ENCODE measurements at regions not wholly inside any gene's neighbourhood (a gene's known extent, or its start where the extent isn't known, plus 50 kb on each side); places are given as distances from the start of the nearest gene placed in this dataset.

DNA sequence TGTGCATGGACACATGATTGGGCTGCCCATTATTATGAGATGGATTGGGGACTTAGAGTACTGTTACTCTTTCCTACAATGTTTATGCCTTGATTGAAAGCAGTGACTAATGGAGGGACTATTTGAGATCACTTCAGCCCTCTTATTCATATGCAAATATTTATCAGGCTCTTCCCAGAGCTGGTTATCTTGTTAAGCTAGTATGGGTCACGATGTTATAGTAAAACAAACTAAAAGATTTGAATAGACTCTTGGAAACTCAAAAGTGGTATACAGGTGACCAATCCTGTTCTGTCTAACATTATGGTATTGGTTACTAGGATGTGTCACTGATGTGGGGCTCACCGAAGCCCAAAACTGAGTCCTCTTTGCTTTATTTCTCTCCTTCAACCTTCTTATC is 306.2 kb upstream of the CASK start:
- no peak for TF ChIP-seq EZH2phosphoT487 (conservative IDR thresholded peaks at IDR 0.05; ENCODE audit: low read length)
- TF ChIP-seq, protein P1, sequence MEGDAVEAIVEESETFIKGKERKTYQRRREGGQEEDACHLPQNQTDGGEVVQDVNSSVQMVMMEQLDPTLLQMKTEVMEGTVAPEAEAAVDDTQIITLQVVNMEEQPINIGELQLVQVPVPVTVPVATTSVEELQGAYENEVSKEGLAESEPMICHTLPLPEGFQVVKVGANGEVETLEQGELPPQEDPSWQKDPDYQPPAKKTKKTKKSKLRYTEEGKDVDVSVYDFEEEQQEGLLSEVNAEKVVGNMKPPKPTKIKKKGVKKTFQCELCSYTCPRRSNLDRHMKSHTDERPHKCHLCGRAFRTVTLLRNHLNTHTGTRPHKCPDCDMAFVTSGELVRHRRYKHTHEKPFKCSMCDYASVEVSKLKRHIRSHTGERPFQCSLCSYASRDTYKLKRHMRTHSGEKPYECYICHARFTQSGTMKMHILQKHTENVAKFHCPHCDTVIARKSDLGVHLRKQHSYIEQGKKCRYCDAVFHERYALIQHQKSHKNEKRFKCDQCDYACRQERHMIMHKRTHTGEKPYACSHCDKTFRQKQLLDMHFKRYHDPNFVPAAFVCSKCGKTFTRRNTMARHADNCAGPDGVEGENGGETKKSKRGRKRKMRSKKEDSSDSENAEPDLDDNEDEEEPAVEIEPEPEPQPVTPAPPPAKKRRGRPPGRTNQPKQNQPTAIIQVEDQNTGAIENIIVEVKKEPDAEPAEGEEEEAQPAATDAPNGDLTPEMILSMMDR (IDR thresholded peaks at IDR 0.05; ENCODE audit: insufficient read depth, low read length, poor library complexity, severe bottlenecking): no peak
- Histone ChIP-seq H3K4me2 (ENCODE audit: low read depth, low read length, poor library complexity, severe bottlenecking) (no peak overlapping the region), H3K4me3 (ENCODE audit: insufficient read depth, low read length, poor library complexity, severe bottlenecking) (no peak overlapping the region), H3K36me3 (ENCODE audit: low read length) (no peaks in the 10 kb centered on the region), H3K27me3 (ENCODE audit: low read length) (no peaks in the 10 kb centered on the region), H3K9me3 (ENCODE audit: insufficient read depth, low read length) (no peaks in the 10 kb centered on the region), H3K9ac (ENCODE audit: low read length) (no peak overlapping the region), H3K9me2 (replicated peaks; ENCODE audit: insufficient read depth, low read length) (no peaks in the 10 kb centered on the region), H3K79me2 (ENCODE audit: insufficient read depth, low read length) (no peaks in the 10 kb centered on the region), H3K27ac (ENCODE audit: low read depth, low read length) (no peak overlapping the region), H2AFZ (ENCODE audit: low read depth, low read length, severe bottlenecking) (no peak overlapping the region), H4K20me1 (ENCODE audit: low read depth, low read length) (no peaks in the 10 kb centered on the region), H3F3A (ENCODE audit: insufficient read depth) (no peaks in the 10 kb centered on the region)

DNA sequence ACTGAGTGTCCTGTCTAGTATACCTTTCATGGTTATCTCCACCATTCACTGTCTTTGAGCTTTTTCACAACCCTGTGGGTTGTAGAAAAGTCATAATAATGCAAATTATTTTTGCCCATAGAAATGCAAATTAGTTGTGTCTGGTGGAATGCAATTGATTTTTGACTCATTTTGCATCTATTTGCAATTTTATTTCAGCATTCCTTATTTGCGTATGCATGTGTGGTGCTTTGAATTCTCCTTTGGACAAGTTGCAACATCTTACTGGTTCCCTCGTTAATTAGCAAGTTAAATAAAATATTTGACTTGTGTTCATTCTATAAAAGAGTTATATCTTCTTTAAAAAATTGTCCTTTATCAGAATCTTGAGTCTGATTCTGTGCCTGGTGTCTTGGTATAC is 297.3 kb upstream of the CASK start:
- Histone ChIP-seq H3K9me3 (ENCODE audit: insufficient read depth, low read length) (no peaks in the 10 kb centered on the region), H3K4me2 (ENCODE audit: low read depth, low read length, poor library complexity, severe bottlenecking) (no peak overlapping the region), H3K4me3 (ENCODE audit: insufficient read depth, low read length, poor library complexity, severe bottlenecking) (no peak overlapping the region), H3K9me2 (replicated peaks; ENCODE audit: insufficient read depth, low read length) (no peaks in the 10 kb centered on the region), H3K27ac (ENCODE audit: low read depth, low read length) (no peak overlapping the region), H3F3A (ENCODE audit: insufficient read depth) (no peaks in the 10 kb centered on the region), H2AFZ (ENCODE audit: low read depth, low read length, severe bottlenecking) (no peak overlapping the region), H4K20me1 (ENCODE audit: low read depth, low read length) (no peaks in the 10 kb centered on the region), H3K9ac (ENCODE audit: low read length) (no peak overlapping the region), H3K36me3 (ENCODE audit: low read length) (no peaks in the 10 kb centered on the region), H3K79me2 (ENCODE audit: insufficient read depth, low read length) (no peaks in the 10 kb centered on the region), H3K27me3 (ENCODE audit: low read length) (no peaks in the 10 kb centered on the region)
- TF ChIP-seq, protein P1 (IDR thresholded peaks at IDR 0.05; ENCODE audit: insufficient read depth, low read length, poor library complexity, severe bottlenecking): no peak
- TF ChIP-seq EZH2phosphoT487 (conservative IDR thresholded peaks at IDR 0.05; ENCODE audit: low read length): no peak

- Histone ChIP-seq H4K20me1 (ENCODE audit: low read depth, low read length) (no peaks in the 10 kb centered on the region), H3K36me3 (ENCODE audit: low read length) (no peaks in the 10 kb centered on the region), H3K9ac (ENCODE audit: low read length) (no peak overlapping the region), H3K79me2 (ENCODE audit: insufficient read depth, low read length) (no peaks in the 10 kb centered on the region), H2AFZ (ENCODE audit: low read depth, low read length, severe bottlenecking) (no peak overlapping the region), H3K27me3 (ENCODE audit: low read length) (no peaks in the 10 kb centered on the region), H3K4me2 (ENCODE audit: low read depth, low read length, poor library complexity, severe bottlenecking) (no peak overlapping the region), H3K27ac (ENCODE audit: low read depth, low read length) (no peak overlapping the region), H3K4me3 (ENCODE audit: insufficient read depth, low read length, poor library complexity, severe bottlenecking) (no peak overlapping the region), H3K9me2 (replicated peaks; ENCODE audit: insufficient read depth, low read length) (no peaks in the 10 kb centered on the region), H3F3A (ENCODE audit: insufficient read depth) (no peaks in the 10 kb centered on the region), H3K9me3 (ENCODE audit: insufficient read depth, low read length) (no peaks in the 10 kb centered on the region)
- no peak for TF ChIP-seq EZH2phosphoT487 (conservative IDR thresholded peaks at IDR 0.05; ENCODE audit: low read length)
- TF ChIP-seq, protein P1 (IDR thresholded peaks at IDR 0.05; ENCODE audit: insufficient read depth, low read length, poor library complexity, severe bottlenecking): no peak
These were observed 296.7 kb upstream of the CASK start for GRCh38 chrX:42220083-42220482.

All from SU-DHL-6 (cell line).